ENCODE measurements at regions not wholly inside any gene's neighbourhood (a gene's known extent, or its start where the extent isn't known, plus 50 kb on each side); places are given as distances from the start of the nearest gene placed in this dataset.

- TF ChIP-seq CTCF (conservative IDR thresholded peaks at IDR 0.05) (no peak), ZFX (IDR thresholded peaks at IDR 0.05) (no peak)
Observed at GRCh38 chr11:109526931-109527330, 104.9 kb downstream of the C11orf87 start.

All from C4-2B (cell line).